Upper lobe of left lung (tissue), 6 donors: ENCODE measurements at regions not wholly inside any gene's neighbourhood (a gene's known extent, or its start where the extent isn't known, plus 50 kb on each side); places are given as distances from the start of the nearest gene placed in this dataset.

ENCODE experiments used
- ATAC-seq, 2 donors: fragments of 200-7000 bp; cut with Tn5 transposase; one replicate each; pipeline ENCODE4 v1.9.1; 2022; ENCODE audit warnings: mild to moderate bottlenecking in 2 of 2, moderate library complexity in 2 of 2; ENCODE audit not compliant: low FRiP score in 2 of 2
- DNase-seq, 2 donors: peaks; one replicate each; pipeline ENCODE4 v3.0.0-alpha.2; 2019 to 2020
- H3K27ac ChIP-seq, 4 donors: fragments of 200-600 bp; sonication (generic); one replicate each; pipeline ENCODE4 v1.5.1; 2016 to 2019
- H3K27me3 ChIP-seq, 4 donors: fragments of 200-600 bp; sonication (generic); one replicate each; pipeline ENCODE4 v1.5.1; 2017 to 2019
- H3K36me3 ChIP-seq, 4 donors: fragments of 200-600 bp; sonication (generic); one replicate each; pipeline ENCODE4 v1.5.1; 2016 to 2019
- H3K4me1 ChIP-seq, 4 donors: fragments of 200-600 bp; sonication (generic); one replicate each; pipeline ENCODE4 v1.5.1; 2018 to 2019
- H3K4me3 ChIP-seq, 4 donors: fragments of 200-600 bp; sonication (generic); one replicate each; pipeline ENCODE4 v1.5.1; 2017 to 2019; ENCODE audit warnings: mild to moderate bottlenecking in 2 of 4, moderate library complexity in 1 of 4
- H3K9me3 ChIP-seq, 4 donors: fragments of 200-600 bp; sonication (generic); one replicate each; pipeline ENCODE4 v1.5.1; 2018 to 2019
- CTCF ChIP-seq, 6 experiments: fragments of 450-650 bp in 4 of 6; fragments of 200-600 bp in 2 of 6; sonication (generic) in 2 of 6; IDR thresholded peaks; one replicate each; pipeline ENCODE4 v1.5.1; 2016 to 2019; ENCODE audit warnings: antibody characterized with exemption in 6 of 6
- EP300 ChIP-seq, 4 donors: sonication (generic); formaldehyde crosslinking; IDR thresholded peaks; one replicate each; pipeline ENCODE4 v1.5.1; 2017; ENCODE audit warnings: antibody characterized with exemption in 4 of 4, control low read depth in 2 of 4
- POLR2A ChIP-seq, 4 donors: fragments of 450-650 bp; IDR thresholded peaks; one replicate each; pipeline ENCODE4 v1.5.1; 2016 to 2017; ENCODE audit warnings: antibody characterized with exemption in 4 of 4, mild to moderate bottlenecking in 2 of 4
- POLR2AphosphoS5 ChIP-seq, 2 donors: sonication (generic); formaldehyde crosslinking; IDR thresholded peaks; one replicate each; pipeline ENCODE4 v1.5.1; 2017; ENCODE audit warnings: antibody characterized with exemption in 2 of 2
- WGBS, 2 donors: methylation state at CpG; one replicate each; pipeline ENCODE4 v1.1.5; 2017 to 2018; 5-methylcytosine and 5-hydroxymethylcytosine counted together
- donor health status: DM: no; HTN: no; CAD: no; lungs with moderate emphysema.
- donor health status: DM: no; HTN: yes; CAD: no; lungs with severe emphysema.

- Histone ChIP-seq H3K9me3 (peaks cover 0 to 4% (median 0%) of the 10 kb centered on the region in 4 donors), H3K36me3 (no peaks in the 10 kb centered on the region)
- no peak for DNase-seq
Measured at GRCh38 chr9:105932276-105932675, 237.9 kb downstream of the TMEM38B start.

GRCh38 chr9:105950448-105950847 lies 256.1 kb downstream of the TMEM38B start:
- DNase-seq (no peak), ATAC-seq (peak in 1 of 2 donors; percentile 51)
- 70% methylated on average over 2 of the region's 2 CpGs; no CpG with 5 or more reads in 1 of the 2 donors for WGBS, 2 donors
- H3K4me1 ChIP-seq, result no peaks in the 10 kb centered on the region
- no peaks in the 10 kb centered on the region for H3K36me3 ChIP-seq
- H3K9me3 ChIP-seq, result peaks cover 0 to 4% (median 3%) of the 10 kb centered on the region in 4 donors
- no peak overlapping the region for H3K4me3 ChIP-seq
- no peaks in the 10 kb centered on the region for H3K27me3 ChIP-seq
- TF ChIP-seq POLR2A (IDR thresholded peaks at IDR 0.05), result no peak
- TF ChIP-seq POLR2AphosphoS5 (IDR thresholded peaks at IDR 0.05), result no peak
- TF ChIP-seq CTCF (IDR thresholded peaks at IDR 0.05), result no peak
- no peak for TF ChIP-seq EP300 (IDR thresholded peaks at IDR 0.05)
- no peak overlapping the region for H3K27ac ChIP-seq

More at GRCh38 chr9:105932276-105932675, 237.9 kb downstream of the TMEM38B start:
- TF ChIP-seq POLR2A (IDR thresholded peaks at IDR 0.05) (no peak), CTCF (IDR thresholded peaks at IDR 0.05) (no peak), EP300 (IDR thresholded peaks at IDR 0.05) (no peak), POLR2AphosphoS5 (IDR thresholded peaks at IDR 0.05) (no peak)
- Histone ChIP-seq H3K27me3 (no peaks in the 10 kb centered on the region), H3K4me1 (no peaks in the 10 kb centered on the region), H3K4me3 (no peak overlapping the region), H3K27ac (no peak overlapping the region)
- ATAC-seq, result no peak

GRCh38 chr9:105950894-105951293 lies 256.6 kb downstream of the TMEM38B start:
- TF ChIP-seq POLR2AphosphoS5 (IDR thresholded peaks at IDR 0.05), result no peak
- no peak for TF ChIP-seq EP300 (IDR thresholded peaks at IDR 0.05)
- Histone ChIP-seq H3K9me3 (peaks cover 0 to 4% (median 1%) of the 10 kb centered on the region in 4 donors), H3K4me1 (no peaks in the 10 kb centered on the region), H3K4me3 (no peak overlapping the region), H3K36me3 (no peaks in the 10 kb centered on the region), H3K27ac (no peak overlapping the region), H3K27me3 (no peaks in the 10 kb centered on the region)
- DNase-seq, result no peak
- ATAC-seq, result no peak
- 96 to 100% methylated on average over 1 of the region's 1 CpG for WGBS, 2 donors

DNA sequence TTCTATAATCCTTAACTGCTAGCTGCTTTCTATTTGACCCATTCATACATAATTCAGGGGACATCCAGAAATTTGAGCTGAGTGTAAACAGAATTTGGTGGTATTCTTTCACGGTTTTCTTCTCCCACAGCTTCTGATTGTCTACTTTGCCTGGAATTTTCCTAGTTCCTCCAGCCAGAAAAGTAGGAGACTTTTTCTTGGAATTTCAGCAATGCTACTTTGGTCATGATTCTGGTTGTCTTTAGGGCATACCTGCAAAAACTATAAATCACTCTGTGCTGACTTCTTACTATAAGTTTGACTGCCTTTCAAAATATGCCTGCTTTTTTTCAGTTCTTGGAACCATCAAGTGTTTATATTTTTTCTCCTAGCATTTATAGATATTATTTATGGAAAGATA lies 260.2 kb downstream of the TMEM38B start:
- TF ChIP-seq CTCF (IDR thresholded peaks at IDR 0.05) (no peak), EP300 (IDR thresholded peaks at IDR 0.05) (no peak)
- H3K27ac ChIP-seq, result no peak overlapping the region
- no peaks in the 10 kb centered on the region for H3K4me1 ChIP-seq
- H3K9me3 ChIP-seq, result peaks cover 0 to 2% (median 0%) of the 10 kb centered on the region in 4 donors
- H3K4me3 ChIP-seq, result no peak overlapping the region
- H3K36me3 ChIP-seq, result no peaks in the 10 kb centered on the region
- no peak for ATAC-seq
- WGBS, 2 donors, result 62 to 76% methylated on average over 1 of the region's 1 CpG
- DNase-seq, result no peak
- H3K27me3 ChIP-seq, result no peaks in the 10 kb centered on the region

DNA sequence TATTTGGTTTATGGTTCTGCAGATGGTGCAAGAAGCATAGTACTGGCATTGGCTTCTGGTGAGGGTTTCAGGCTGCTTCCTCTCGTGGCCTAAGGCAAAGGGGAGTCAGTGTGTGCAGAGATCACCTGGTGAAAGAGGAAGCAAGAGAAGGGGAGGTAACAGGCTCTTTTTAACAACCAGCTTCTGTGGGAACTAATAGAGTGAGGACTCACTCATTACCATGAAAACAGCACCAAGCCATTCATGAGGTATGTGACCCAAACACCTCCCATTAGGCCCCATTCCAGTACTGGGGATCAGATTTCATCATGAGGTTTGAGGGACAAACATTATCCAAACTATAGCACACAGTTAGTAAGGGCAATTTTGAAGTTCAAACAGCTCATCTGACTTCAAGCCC lies 263.5 kb downstream of the TMEM38B start:
- Histone ChIP-seq H3K27me3 (no peaks in the 10 kb centered on the region), H3K36me3 (no peaks in the 10 kb centered on the region), H3K9me3 (no peaks in the 10 kb centered on the region), H3K27ac (no peak overlapping the region), H3K4me3 (no peak overlapping the region), H3K4me1 (no peaks in the 10 kb centered on the region)
- WGBS, 2 donors, result 35 to 50% methylated on average over 1 of the region's 1 CpG
- DNase-seq (no peak), ATAC-seq (no peak)
- no peak for TF ChIP-seq POLR2A (IDR thresholded peaks at IDR 0.05)
- TF ChIP-seq CTCF (IDR thresholded peaks at IDR 0.05), result no peak
- TF ChIP-seq POLR2AphosphoS5 (IDR thresholded peaks at IDR 0.05), result no peak
- no peak for TF ChIP-seq EP300 (IDR thresholded peaks at IDR 0.05)
